RWPE2 (cell line): ENCODE measurements at regions not wholly inside any gene's neighbourhood (a gene's known extent, or its start where the extent isn't known, plus 50 kb on each side); places are given as distances from the start of the nearest gene placed in this dataset.

Source experiments
- ATAC-seq: fragments of 200-7000 bp; cut with Tn5 transposase; 3 replicates; pipeline ENCODE4 v1.9.1; 2021; ENCODE audit warnings: low read depth
- DNase-seq: peaks from one replicate; pipeline ENCODE4 v3.0.0-alpha.2; 2020; ENCODE audit warnings: low spot score
- H3K27ac ChIP-seq: fragments of 450-650 bp; 2 replicates; pipeline ENCODE4 v1.5.1; 2017; ENCODE audit warnings: mild to moderate bottlenecking; ENCODE audit not compliant: poor library complexity, severe bottlenecking
- H3K27me3 ChIP-seq: fragments of 250-450 bp; sonication (Bioruptor Pico); 2 replicates; pipeline ENCODE4 v1.5.1; 2021; ENCODE audit warnings: mild to moderate bottlenecking, moderate library complexity; ENCODE audit not compliant: insufficient read depth, poor library complexity, severe bottlenecking
- H3K36me3 ChIP-seq: fragments of 250-450 bp; sonication (Bioruptor Pico); 2 replicates; pipeline ENCODE4 v1.5.1; 2020; ENCODE audit warnings: low read depth, mild to moderate bottlenecking, moderate library complexity
- H3K4me1 ChIP-seq: fragments of 250-450 bp; sonication (Bioruptor Pico); 2 replicates; pipeline ENCODE4 v1.5.1; 2021; ENCODE audit warnings: mild to moderate bottlenecking, moderate library complexity; ENCODE audit not compliant: insufficient read depth, poor library complexity, severe bottlenecking
- H3K4me3 ChIP-seq: fragments of 250-450 bp; sonication (Bioruptor Pico); 2 replicates; pipeline ENCODE4 v1.5.1; 2021; ENCODE audit warnings: mild to moderate bottlenecking, moderate library complexity; ENCODE audit not compliant: severe bottlenecking
- H3K9me3 ChIP-seq: fragments of 250-450 bp; sonication (Bioruptor Pico); 2 replicates; pipeline ENCODE4 v1.5.1; 2021; ENCODE audit warnings: mild to moderate bottlenecking, moderate library complexity; ENCODE audit not compliant: severe bottlenecking
- CTCF ChIP-seq: fragments of 450-650 bp; IDR thresholded peaks from one replicate; pipeline ENCODE4 v1.5.1; 2017; ENCODE audit warnings: mild to moderate bottlenecking, moderate library complexity; ENCODE audit not compliant: poor library complexity, severe bottlenecking

GRCh38 chr2:53217250-53217649 is 550.4 kb upstream of the CHAC2 start:
- H3K36me3 ChIP-seq: no peaks in the 10 kb centered on the region
- TF ChIP-seq CTCF: no peak
- no peaks in the 10 kb centered on the region for H3K9me3 ChIP-seq
- H3K4me1 ChIP-seq: no peaks in the 10 kb centered on the region
- no peak for DNase-seq
- H3K27ac ChIP-seq: no peak overlapping the region
- H3K4me3 ChIP-seq: no peak overlapping the region
- H3K27me3 ChIP-seq: no peaks in the 10 kb centered on the region
- ATAC-seq: no peak

- no peak overlapping the region for H3K4me3 ChIP-seq
- DNase-seq (no peak), ATAC-seq (no peak)
- no peak overlapping the region for H3K27ac ChIP-seq
- no peak for TF ChIP-seq CTCF
- no peaks in the 10 kb centered on the region for H3K27me3 ChIP-seq
- H3K4me1 ChIP-seq: no peaks in the 10 kb centered on the region
- H3K9me3 ChIP-seq: no peaks in the 10 kb centered on the region
- H3K36me3 ChIP-seq: no peaks in the 10 kb centered on the region
Measured at GRCh38 chr2:53216805-53217204, 550.8 kb upstream of the CHAC2 start.

GRCh38 chr2:53212576-53212975 is 555.0 kb upstream of the CHAC2 start:
- Histone ChIP-seq H3K36me3 (no peaks in the 10 kb centered on the region), H3K9me3 (no peaks in the 10 kb centered on the region), H3K4me1 (no peaks in the 10 kb centered on the region), H3K4me3 (no peak overlapping the region), H3K27ac (no peak overlapping the region), H3K27me3 (no peaks in the 10 kb centered on the region)
- no peak for TF ChIP-seq CTCF
- ATAC-seq (no peak), DNase-seq (no peak)

- Histone ChIP-seq H3K27me3 (no peaks in the 10 kb centered on the region), H3K4me1 (no peaks in the 10 kb centered on the region), H3K4me3 (no peak overlapping the region), H3K9me3 (no peaks in the 10 kb centered on the region), H3K36me3 (no peaks in the 10 kb centered on the region), H3K27ac (no peak overlapping the region)
- DNase-seq (no peak), ATAC-seq (no peak)
- no peak for TF ChIP-seq CTCF
Measured at GRCh38 chr2:53211201-53211774, 556.3 kb upstream of the CHAC2 start.

GRCh38 chr2:53210538-53210937 is 557.1 kb upstream of the CHAC2 start:
- no peak overlapping the region for H3K27ac ChIP-seq
- TF ChIP-seq CTCF: no peak
- H3K4me1 ChIP-seq: no peaks in the 10 kb centered on the region
- H3K4me3 ChIP-seq: no peak overlapping the region
- no peaks in the 10 kb centered on the region for H3K9me3 ChIP-seq
- no peak for ATAC-seq
- H3K27me3 ChIP-seq: no peaks in the 10 kb centered on the region
- no peaks in the 10 kb centered on the region for H3K36me3 ChIP-seq
- DNase-seq: no peak
